ENCODE measurements at regions not wholly inside any gene's neighbourhood (a gene's known extent, or its start where the extent isn't known, plus 50 kb on each side); places are given as distances from the start of the nearest gene placed in this dataset.
"Not testable (repeated sequence)": the region's sequence is repeated elsewhere in the genome, so short reads cannot be mapped to it uniquely, and the experiment has no call there.

- no peak for DNase-seq
Observed at GRCh38 chr1:184882957-184883815, 91.1 kb downstream of the NIBAN1 start.

GRCh38 chr1:184881941-184882913, 92.1 kb downstream of the NIBAN1 start:
- DNase-seq: no peak

GRCh38 chr1:184879876-184880557, 94.3 kb downstream of the NIBAN1 start:
- DNase-seq: no peak

GRCh38 chr1:184878602-184879001, 95.7 kb downstream of the NIBAN1 start:
- no peak for DNase-seq

- no peak for DNase-seq
Observed at GRCh38 chr1:184878002-184878401, 96.3 kb downstream of the NIBAN1 start.

- not testable (repeated sequence) for DNase-seq
Observed at GRCh38 chr1:184876015-184876414, 98.3 kb downstream of the NIBAN1 start.

- DNase-seq: no peak
Observed at GRCh38 chr1:184875218-184875617, 99.1 kb downstream of the NIBAN1 start.

- no peak for DNase-seq
Observed at GRCh38 chr1:184870319-184870718, 104.0 kb downstream of the NIBAN1 start.

GRCh38 chr1:184867866-184868689, 106.2 kb downstream of the NIBAN1 start:
- no peak for DNase-seq

- no peak for DNase-seq
Observed at GRCh38 chr1:184866991-184867788, 107.1 kb downstream of the NIBAN1 start.

- DNase-seq: no peak
Observed at GRCh38 chr1:184866586-184866985, 107.7 kb downstream of the NIBAN1 start.

GRCh38 chr1:184865831-184866230, 108.5 kb downstream of the NIBAN1 start:
- no peak for DNase-seq

- DNase-seq: no peak
Observed at GRCh38 chr1:184861755-184862336, 107.2 kb upstream of the EDEM3 start.

- no peak for DNase-seq
Observed at GRCh38 chr1:184860985-184861754, 106.5 kb upstream of the EDEM3 start.

GRCh38 chr1:184860535-184860934, 105.9 kb upstream of the EDEM3 start:
- DNase-seq: no peak

GRCh38 chr1:184859381-184860105, 104.9 kb upstream of the EDEM3 start:
- no peak for DNase-seq

GRCh38 chr1:184858288-184858687, 103.6 kb upstream of the EDEM3 start:
- DNase-seq: no peak

GRCh38 chr1:184854496-184855140, 100.0 kb upstream of the EDEM3 start:
- no peak for DNase-seq

GRCh38 chr1:184854036-184854435, 99.4 kb upstream of the EDEM3 start:
- DNase-seq: no peak
